GM23338 (cell line): ENCODE measurements at regions not wholly inside any gene's neighbourhood (a gene's known extent, or its start where the extent isn't known, plus 50 kb on each side); places are given as distances from the start of the nearest gene placed in this dataset.

Source experiments
- ATAC-seq: fragments of 200-7000 bp; cut with Tn5 transposase; 3 replicates; pipeline ENCODE4 v1.9.1; 2020
- DNase-seq: peaks from one replicate; pipeline ENCODE4 v3.0.0-alpha.2; 2015; ENCODE audit warnings: low spot score
- H2AFZ ChIP-seq: fragments of 200-600 bp; sonication (generic); 2 replicates; pipeline ENCODE4 v1.8.0; 2016; ENCODE audit warnings: antibody characterized with exemption, mild to moderate bottlenecking, moderate library complexity
- H3F3A ChIP-seq: fragments of 200-600 bp; sonication (generic); replicated peaks from 2 replicates; pipeline ENCODE4 v1.8.0; 2017; ENCODE audit warnings: antibody characterized with exemption, mixed run types, low read depth
- H3K27ac ChIP-seq: fragments of 200-600 bp; sonication (generic); 2 replicates; pipeline ENCODE4 v1.6.1; 2016; ENCODE audit warnings: low read depth
- H3K27me3 ChIP-seq: fragments of 200-600 bp; sonication (generic); 2 replicates; pipeline ENCODE4 v1.8.0; 2016; ENCODE audit warnings: mild to moderate bottlenecking, mixed run types, moderate library complexity; ENCODE audit not compliant: insufficient read depth
- H3K36me3 ChIP-seq: fragments of 200-600 bp; sonication (generic); 2 replicates; pipeline ENCODE4 v1.8.0; 2016; ENCODE audit warnings: mild to moderate bottlenecking; ENCODE audit not compliant: insufficient read depth
- H3K4me1 ChIP-seq: fragments of 200-600 bp; sonication (generic); 2 replicates; pipeline ENCODE4 v1.8.0; 2016; ENCODE audit warnings: mild to moderate bottlenecking, moderate library complexity; ENCODE audit not compliant: insufficient read depth
- H3K4me2 ChIP-seq: fragments of 200-600 bp; sonication (generic); 2 replicates; pipeline ENCODE4 v1.7.1; 2017; ENCODE audit warnings: mixed run types
- H3K4me3 ChIP-seq: fragments of 200-600 bp; sonication (generic); 2 replicates; pipeline ENCODE4 v1.6.1; 2016; ENCODE audit warnings: mixed run types
- H3K79me2 ChIP-seq: fragments of 200-600 bp; sonication (generic); replicated peaks from 2 replicates; pipeline ENCODE4 v1.8.0; 2017; ENCODE audit warnings: mild to moderate bottlenecking; ENCODE audit not compliant: insufficient read depth
- H3K9me2 ChIP-seq: fragments of 200-600 bp; sonication (generic); 2 replicates; pipeline ENCODE4 v1.8.0; 2017; ENCODE audit not compliant: insufficient read depth
- H4K20me1 ChIP-seq: fragments of 200-600 bp; sonication (generic); replicated peaks from 2 replicates; pipeline ENCODE4 v1.8.0; 2017; ENCODE audit warnings: mild to moderate bottlenecking; ENCODE audit not compliant: insufficient read depth
- H3K27ac Mint-ChIP-seq: 2 replicates; pipeline ENCODE4 v1.8.0; 2020; ENCODE audit warnings: inconsistent platforms, mild to moderate bottlenecking, moderate library complexity, mixed read lengths
- H3K27me3 Mint-ChIP-seq: 3 replicates; pipeline ENCODE4 v1.8.0; 2022; ENCODE audit warnings: low read depth, mild to moderate bottlenecking, moderate library complexity, mixed read lengths, inconsistent platforms; ENCODE audit not compliant: insufficient read depth, poor library complexity
- H3K36me3 Mint-ChIP-seq: 3 replicates; pipeline ENCODE4 v1.8.0; 2021; ENCODE audit warnings: low read depth, mild to moderate bottlenecking, inconsistent platforms, moderate library complexity, mixed read lengths
- H3K4me1 Mint-ChIP-seq: 3 replicates; pipeline ENCODE4 v1.8.0; 2020; ENCODE audit warnings: mild to moderate bottlenecking, inconsistent platforms, mixed read lengths
- H3K4me3 Mint-ChIP-seq: 3 replicates; pipeline ENCODE4 v1.8.0; 2021; ENCODE audit warnings: moderate library complexity, mild to moderate bottlenecking, inconsistent platforms, mixed read lengths
- H3K9me3 Mint-ChIP-seq: 3 replicates; pipeline ENCODE4 v1.8.0; 2020; ENCODE audit warnings: moderate library complexity, mild to moderate bottlenecking, inconsistent platforms, mixed read lengths
- CREB1 ChIP-seq: fragments of 250-450 bp; sonication (Bioruptor Pico); IDR thresholded peaks from 2 replicates; pipeline ENCODE4 v1.5.0; 2020; ENCODE audit warnings: low read depth, mild to moderate bottlenecking, moderate library complexity
- CTCF ChIP-seq, 2 experiments: fragments of 200-600 bp in 1 of 2; sonication (generic) in 1 of 2; conservative IDR thresholded peaks; 2 replicates each; pipeline versions ENCODE4 v1.5.1 to v1.6.1; 2016 to 2017; ENCODE audit warnings: antibody characterized with exemption in 2 of 2, low read depth in 2 of 2, mild to moderate bottlenecking in 2 of 2, moderate library complexity in 1 of 2
- EZH2 ChIP-seq: fragments of 200-600 bp; sonication (generic); IDR thresholded peaks from one replicate; pipeline ENCODE4 v1.8.0; 2017; ENCODE audit warnings: antibody characterized with exemption, mild to moderate bottlenecking, low read depth; ENCODE audit not compliant: unreplicated experiment
- EZH2phosphoT487 ChIP-seq: fragments of 200-600 bp; sonication (generic); IDR thresholded peaks from one replicate; pipeline ENCODE4 v1.8.1; 2018; ENCODE audit warnings: antibody characterized with exemption; ENCODE audit not compliant: unreplicated experiment
- JUNB ChIP-seq: IDR thresholded peaks from one replicate; pipeline ENCODE4 v1.6.1; 2016; ENCODE audit warnings: antibody characterized with exemption; ENCODE audit not compliant: unreplicated experiment
- POLR2AphosphoS5 ChIP-seq: IDR thresholded peaks from 2 replicates; pipeline ENCODE4 v1.6.1; 2016; ENCODE audit warnings: antibody characterized with exemption, low read depth
- STAT1 ChIP-seq: IDR thresholded peaks from one replicate; pipeline ENCODE4 v1.6.1; 2016; ENCODE audit warnings: antibody characterized with exemption; ENCODE audit not compliant: unreplicated experiment
- ZNF114 ChIP-seq: fragments of 250-450 bp; sonication (Bioruptor Pico); IDR thresholded peaks from 2 replicates; pipeline ENCODE4 v1.5.0; 2020; ENCODE audit warnings: mild to moderate bottlenecking, moderate library complexity
- TF ChIP-seq, protein P1 (sequence below): fragments of 250-450 bp; sonication (Bioruptor Pico); IDR thresholded peaks from 2 replicates; pipeline ENCODE4 v1.5.0; 2020; ENCODE audit warnings: mild to moderate bottlenecking, moderate library complexity
- TF ChIP-seq, protein P2 (sequence below): IDR thresholded peaks from 2 replicates; pipeline ENCODE4 v1.6.1; 2016; ENCODE audit warnings: antibody characterized with exemption

DNA sequence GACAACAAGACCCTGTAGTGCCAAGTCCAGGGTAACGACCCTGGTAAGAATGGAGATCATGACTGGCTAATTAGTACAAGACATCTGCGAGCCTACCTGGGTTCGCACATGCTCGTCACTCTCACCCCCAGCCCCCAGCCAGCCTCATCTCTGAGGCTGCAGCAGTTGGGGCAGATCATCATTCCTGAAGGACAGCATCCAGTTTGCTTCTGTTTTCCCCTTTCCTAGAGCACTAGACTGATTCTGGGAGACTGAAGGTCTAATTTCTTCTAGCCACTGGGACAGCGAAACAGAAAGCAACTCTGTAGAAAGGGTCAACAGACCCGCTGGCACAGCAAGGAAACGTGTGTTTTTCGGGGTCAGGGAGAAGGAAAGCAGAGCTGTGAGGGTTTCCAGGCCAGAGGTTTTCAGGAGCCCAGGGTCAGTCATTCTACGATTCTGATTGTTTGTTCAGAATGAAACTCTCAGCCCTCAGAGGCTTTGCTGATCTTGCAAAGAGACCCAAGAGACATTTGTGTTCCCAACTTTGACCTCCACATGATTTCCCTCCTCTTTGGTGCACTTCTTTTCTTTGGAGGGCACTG is 343.1 kb upstream of the NOCT start (continued):
- TF ChIP-seq, protein P1, sequence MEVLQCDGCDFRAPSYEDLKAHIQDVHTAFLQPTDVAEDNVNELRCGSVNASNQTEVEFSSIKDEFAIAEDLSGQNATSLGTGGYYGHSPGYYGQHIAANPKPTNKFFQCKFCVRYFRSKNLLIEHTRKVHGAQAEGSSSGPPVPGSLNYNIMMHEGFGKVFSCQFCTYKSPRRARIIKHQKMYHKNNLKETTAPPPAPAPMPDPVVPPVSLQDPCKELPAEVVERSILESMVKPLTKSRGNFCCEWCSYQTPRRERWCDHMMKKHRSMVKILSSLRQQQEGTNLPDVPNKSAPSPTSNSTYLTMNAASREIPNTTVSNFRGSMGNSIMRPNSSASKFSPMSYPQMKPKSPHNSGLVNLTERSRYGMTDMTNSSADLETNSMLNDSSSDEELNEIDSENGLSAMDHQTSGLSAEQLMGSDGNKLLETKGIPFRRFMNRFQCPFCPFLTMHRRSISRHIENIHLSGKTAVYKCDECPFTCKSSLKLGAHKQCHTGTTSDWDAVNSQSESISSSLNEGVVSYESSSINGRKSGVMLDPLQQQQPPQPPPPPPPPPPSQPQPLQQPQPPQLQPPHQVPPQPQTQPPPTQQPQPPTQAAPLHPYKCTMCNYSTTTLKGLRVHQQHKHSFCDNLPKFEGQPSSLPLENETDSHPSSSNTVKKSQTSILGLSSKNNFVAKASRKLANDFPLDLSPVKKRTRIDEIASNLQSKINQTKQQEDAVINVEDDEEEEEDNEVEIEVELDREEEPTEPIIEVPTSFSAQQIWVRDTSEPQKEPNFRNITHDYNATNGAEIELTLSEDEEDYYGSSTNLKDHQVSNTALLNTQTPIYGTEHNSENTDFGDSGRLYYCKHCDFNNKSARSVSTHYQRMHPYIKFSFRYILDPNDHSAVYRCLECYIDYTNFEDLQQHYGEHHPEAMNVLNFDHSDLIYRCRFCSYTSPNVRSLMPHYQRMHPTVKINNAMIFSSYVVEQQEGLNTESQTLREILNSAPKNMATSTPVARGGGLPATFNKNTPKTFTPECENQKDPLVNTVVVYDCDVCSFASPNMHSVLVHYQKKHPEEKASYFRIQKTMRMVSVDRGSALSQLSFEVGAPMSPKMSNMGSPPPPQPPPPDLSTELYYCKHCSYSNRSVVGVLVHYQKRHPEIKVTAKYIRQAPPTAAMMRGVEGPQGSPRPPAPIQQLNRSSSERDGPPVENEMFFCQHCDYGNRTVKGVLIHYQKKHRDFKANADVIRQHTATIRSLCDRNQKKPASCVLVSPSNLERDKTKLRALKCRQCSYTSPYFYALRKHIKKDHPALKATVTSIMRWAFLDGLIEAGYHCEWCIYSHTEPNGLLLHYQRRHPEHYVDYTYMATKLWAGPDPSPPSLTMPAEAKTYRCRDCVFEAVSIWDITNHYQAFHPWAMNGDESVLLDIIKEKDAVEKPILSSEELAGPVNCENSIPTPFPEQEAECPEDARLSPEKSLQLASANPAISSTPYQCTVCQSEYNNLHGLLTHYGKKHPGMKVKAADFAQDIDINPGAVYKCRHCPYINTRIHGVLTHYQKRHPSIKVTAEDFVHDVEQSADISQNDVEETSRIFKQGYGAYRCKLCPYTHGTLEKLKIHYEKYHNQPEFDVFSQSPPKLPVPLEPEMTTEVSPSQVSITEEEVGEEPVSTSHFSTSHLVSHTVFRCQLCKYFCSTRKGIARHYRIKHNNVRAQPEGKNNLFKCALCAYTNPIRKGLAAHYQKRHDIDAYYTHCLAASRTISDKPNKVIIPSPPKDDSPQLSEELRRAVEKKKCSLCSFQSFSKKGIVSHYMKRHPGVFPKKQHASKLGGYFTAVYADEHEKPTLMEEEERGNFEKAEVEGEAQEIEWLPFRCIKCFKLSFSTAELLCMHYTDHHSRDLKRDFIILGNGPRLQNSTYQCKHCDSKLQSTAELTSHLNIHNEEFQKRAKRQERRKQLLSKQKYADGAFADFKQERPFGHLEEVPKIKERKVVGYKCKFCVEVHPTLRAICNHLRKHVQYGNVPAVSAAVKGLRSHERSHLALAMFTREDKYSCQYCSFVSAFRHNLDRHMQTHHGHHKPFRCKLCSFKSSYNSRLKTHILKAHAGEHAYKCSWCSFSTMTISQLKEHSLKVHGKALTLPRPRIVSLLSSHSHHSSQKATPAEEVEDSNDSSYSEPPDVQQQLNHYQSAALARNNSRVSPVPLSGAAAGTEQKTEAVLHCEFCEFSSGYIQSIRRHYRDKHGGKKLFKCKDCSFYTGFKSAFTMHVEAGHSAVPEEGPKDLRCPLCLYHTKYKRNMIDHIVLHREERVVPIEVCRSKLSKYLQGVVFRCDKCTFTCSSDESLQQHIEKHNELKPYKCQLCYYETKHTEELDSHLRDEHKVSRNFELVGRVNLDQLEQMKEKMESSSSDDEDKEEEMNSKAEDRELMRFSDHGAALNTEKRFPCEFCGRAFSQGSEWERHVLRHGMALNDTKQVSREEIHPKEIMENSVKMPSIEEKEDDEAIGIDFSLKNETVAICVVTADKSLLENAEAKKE = no peak
- no peak for TF ChIP-seq EZH2phosphoT487
- TF ChIP-seq JUNB = no peak
- TF ChIP-seq POLR2AphosphoS5 = no peak
- TF ChIP-seq CREB1 (CRISPR knock-in tag) = no peak
- no peak for TF ChIP-seq CTCF (conservative IDR thresholded peaks at IDR 0.05; ENCODE audit: low read depth in 2 of 2)
- TF ChIP-seq STAT1 = no peak

- DNase-seq = no peak
- TF ChIP-seq CREB1 (CRISPR knock-in tag) (no peak), STAT1 (no peak), POLR2AphosphoS5 (no peak), EZH2 (no peak), EZH2phosphoT487 (no peak), ZNF114 (CRISPR knock-in tag) (no peak), JUNB (no peak), CTCF (conservative IDR thresholded peaks at IDR 0.05; ENCODE audit: low read depth in 2 of 2) (no peak)
- TF ChIP-seq, protein P2, sequence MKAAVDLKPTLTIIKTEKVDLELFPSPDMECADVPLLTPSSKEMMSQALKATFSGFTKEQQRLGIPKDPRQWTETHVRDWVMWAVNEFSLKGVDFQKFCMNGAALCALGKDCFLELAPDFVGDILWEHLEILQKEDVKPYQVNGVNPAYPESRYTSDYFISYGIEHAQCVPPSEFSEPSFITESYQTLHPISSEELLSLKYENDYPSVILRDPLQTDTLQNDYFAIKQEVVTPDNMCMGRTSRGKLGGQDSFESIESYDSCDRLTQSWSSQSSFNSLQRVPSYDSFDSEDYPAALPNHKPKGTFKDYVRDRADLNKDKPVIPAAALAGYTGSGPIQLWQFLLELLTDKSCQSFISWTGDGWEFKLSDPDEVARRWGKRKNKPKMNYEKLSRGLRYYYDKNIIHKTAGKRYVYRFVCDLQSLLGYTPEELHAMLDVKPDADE = no peak
These were observed 343.9 kb upstream of the NOCT start for GRCh38 chr4:138671606-138672084.

More at GRCh38 chr4:138671606-138672084, 343.9 kb upstream of the NOCT start:
- Histone ChIP-seq H3K4me2 (no peak overlapping the region), H2AFZ (peak overlapping the region; percentile 59; the same call in 1 of the 2 replicates), H4K20me1 (no peaks in the 10 kb centered on the region), H3K27ac (no peak overlapping the region), H3K79me2 (no peaks in the 10 kb centered on the region), H3K36me3 (no peaks in the 10 kb centered on the region), H3F3A (no peaks in the 10 kb centered on the region), H3K4me1 (peaks cover 12% of the 10 kb centered on the region), H3K9me2 (peaks cover 14% of the 10 kb centered on the region), H3K4me3 (no peak overlapping the region), H3K27me3 (no peaks in the 10 kb centered on the region)
- no peak overlapping the region for H3K4me3 Mint-ChIP-seq
- ATAC-seq = no peak
- no peaks in the 10 kb centered on the region; the same call in 2 of the 3 replicates for H3K36me3 Mint-ChIP-seq
- no peak overlapping the region for H3K27ac Mint-ChIP-seq
- H3K27me3 Mint-ChIP-seq = peaks cover 3% of the 10 kb centered on the region
- peaks cover 6% of the 10 kb centered on the region; the same call in 2 of the 3 replicates for H3K4me1 Mint-ChIP-seq
- no peaks in the 10 kb centered on the region for H3K9me3 Mint-ChIP-seq
